ENCODE measurements at regions not wholly inside any gene's neighbourhood (a gene's known extent, or its start where the extent isn't known, plus 50 kb on each side); places are given as distances from the start of the nearest gene placed in this dataset.

- TF ChIP-seq CTCF (IDR thresholded peaks at IDR 0.05) (no peak), POLR2AphosphoS5 (IDR thresholded peaks at IDR 0.05) (no peak), POLR2A (IDR thresholded peaks at IDR 0.05) (no peak)
Measured at GRCh38 chr13:76808927-76809326, 77.3 kb downstream of the KCTD12 start.
